IPS-15b (cell line): ENCODE measurements at regions not wholly inside any gene's neighbourhood (a gene's known extent, or its start where the extent isn't known, plus 50 kb on each side); places are given as distances from the start of the nearest gene placed in this dataset.

Experiments used
- H3K27me3 ChIP-seq: one replicate; pipeline ENCODE4 v1.6.1; 2013; ENCODE audit warnings: low read length; ENCODE audit not compliant: control insufficient read depth, insufficient read depth
- H3K36me3 ChIP-seq: one replicate; pipeline ENCODE4 v1.6.1; 2013; ENCODE audit warnings: low read length; ENCODE audit not compliant: control insufficient read depth, insufficient read depth
- H3K4me1 ChIP-seq: one replicate; pipeline ENCODE4 v1.6.1; 2013; ENCODE audit warnings: mild to moderate bottlenecking, low read length; ENCODE audit not compliant: control insufficient read depth, insufficient read depth
- H3K4me3 ChIP-seq: one replicate; pipeline ENCODE4 v1.5.1; 2013; ENCODE audit warnings: low read depth, low read length
- H3K9ac ChIP-seq: one replicate; pipeline ENCODE4 v1.6.1; 2013; ENCODE audit warnings: low read depth, mild to moderate bottlenecking, low read length
- H3K9me3 ChIP-seq: one replicate; pipeline ENCODE4 v1.6.1; 2013; ENCODE audit warnings: mild to moderate bottlenecking, low read length; ENCODE audit not compliant: control insufficient read depth, insufficient read depth

DNA sequence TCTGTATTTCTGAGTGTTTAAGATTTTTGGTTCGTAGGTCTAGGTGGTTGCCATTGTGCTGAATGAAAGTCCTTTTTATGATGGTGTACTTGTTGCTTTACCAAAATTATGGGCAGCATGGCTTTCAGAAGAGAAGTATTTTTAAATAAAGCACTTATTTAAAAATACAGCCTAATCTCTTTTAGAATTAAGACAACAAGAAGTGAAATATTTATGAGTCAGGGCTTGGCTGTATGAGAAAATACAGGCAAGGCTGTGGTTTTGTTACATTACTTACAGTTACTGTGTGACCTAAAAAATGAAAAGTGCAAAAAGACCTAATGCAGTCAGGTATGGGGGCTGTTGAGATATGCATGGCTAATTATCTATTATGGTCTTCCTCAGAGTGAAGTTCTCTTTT, 185.2 kb upstream of the PPP1R3A start:
- H3K4me3 ChIP-seq: no peak overlapping the region
- no peaks in the 10 kb centered on the region for H3K9me3 ChIP-seq
- H3K27me3 ChIP-seq: no peaks in the 10 kb centered on the region
- H3K9ac ChIP-seq: no peak overlapping the region
- H3K4me1 ChIP-seq: no peaks in the 10 kb centered on the region
- no peaks in the 10 kb centered on the region for H3K36me3 ChIP-seq

DNA sequence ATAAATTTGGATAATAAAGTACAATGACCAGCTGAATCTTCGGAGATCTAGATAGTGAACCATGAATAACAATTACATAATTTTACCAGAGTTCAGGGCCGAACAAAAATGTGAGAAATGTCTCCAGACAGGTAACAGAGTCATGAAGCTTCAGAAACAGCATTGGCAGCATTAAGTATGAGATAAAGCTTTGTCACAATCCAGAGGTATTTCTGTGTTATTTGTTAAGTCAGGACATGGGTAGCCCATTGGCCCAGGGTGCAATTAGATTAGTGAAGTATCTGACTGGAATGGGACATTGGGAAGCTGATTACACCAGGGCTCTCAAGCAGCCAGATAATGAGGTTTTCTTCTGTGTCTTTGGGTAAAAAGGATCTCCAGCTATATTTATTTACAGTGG, 184.2 kb upstream of the PPP1R3A start:
- Histone ChIP-seq H3K4me3 (no peak overlapping the region), H3K4me1 (no peaks in the 10 kb centered on the region), H3K9ac (no peak overlapping the region), H3K9me3 (no peaks in the 10 kb centered on the region), H3K36me3 (no peaks in the 10 kb centered on the region), H3K27me3 (no peaks in the 10 kb centered on the region)

DNA sequence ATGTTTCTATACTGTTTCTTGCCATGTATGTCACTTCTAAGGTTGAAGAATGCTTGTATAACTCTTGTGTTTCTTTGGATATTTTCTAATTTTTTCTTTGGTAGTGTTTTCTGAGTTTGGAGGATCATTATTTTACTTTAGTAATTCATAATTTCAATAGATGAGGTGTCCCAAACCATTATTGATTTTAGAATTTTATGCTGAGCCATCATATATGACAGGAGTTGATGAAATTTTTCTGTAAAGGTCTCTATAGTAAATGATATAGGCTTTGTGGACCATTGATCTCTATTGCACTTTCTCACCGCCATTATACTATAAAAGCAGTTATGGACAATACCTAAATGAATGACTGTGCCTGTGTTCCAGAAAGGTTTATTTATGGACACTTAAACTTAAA, 183.3 kb upstream of the PPP1R3A start:
- Histone ChIP-seq H3K4me1 (no peaks in the 10 kb centered on the region), H3K27me3 (no peaks in the 10 kb centered on the region), H3K36me3 (no peaks in the 10 kb centered on the region), H3K4me3 (no peak overlapping the region), H3K9me3 (no peaks in the 10 kb centered on the region), H3K9ac (no peak overlapping the region)

DNA sequence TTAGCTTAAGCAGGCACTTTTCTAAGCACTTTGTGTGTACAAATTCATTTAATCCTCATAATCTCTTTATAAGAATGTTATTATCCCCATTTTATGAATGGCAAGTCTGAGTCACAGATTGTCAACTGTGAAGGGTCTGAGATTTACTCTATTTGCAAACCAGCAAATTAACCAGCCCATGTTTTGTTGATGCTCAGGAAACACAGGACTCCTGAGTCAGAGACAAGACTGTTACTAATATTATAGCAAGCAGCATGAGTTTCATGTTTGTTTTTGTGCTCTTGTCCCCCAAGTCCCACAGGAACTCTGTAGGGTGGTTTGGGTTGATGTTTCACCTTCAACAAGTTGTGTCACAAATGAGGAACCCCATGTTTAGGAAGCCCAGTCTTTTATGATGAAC, 182.0 kb upstream of the PPP1R3A start:
- H3K36me3 ChIP-seq: no peaks in the 10 kb centered on the region
- no peaks in the 10 kb centered on the region for H3K4me1 ChIP-seq
- H3K9me3 ChIP-seq: no peaks in the 10 kb centered on the region
- H3K9ac ChIP-seq: no peak overlapping the region
- H3K4me3 ChIP-seq: no peak overlapping the region
- H3K27me3 ChIP-seq: no peaks in the 10 kb centered on the region

DNA sequence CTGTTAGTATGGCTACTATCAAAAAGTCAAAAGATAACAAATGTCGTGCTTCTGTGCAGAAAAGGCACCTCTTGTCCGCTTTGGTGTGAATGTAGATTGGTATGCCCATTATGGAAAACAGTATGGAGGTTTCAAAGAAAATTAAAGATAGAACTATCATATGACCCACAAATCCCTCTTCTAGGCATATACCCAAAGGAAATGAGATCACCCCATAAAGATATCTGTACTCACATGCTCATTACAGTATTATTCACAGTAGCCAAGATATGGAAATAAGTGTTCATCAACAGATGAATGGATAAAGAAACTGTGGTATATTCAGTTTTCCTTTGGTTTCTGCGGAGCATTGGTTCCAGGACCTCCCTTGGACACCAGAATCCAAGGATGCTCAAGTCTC, 180.5 kb upstream of the PPP1R3A start:
- Histone ChIP-seq H3K4me3 (no peak overlapping the region), H3K36me3 (no peaks in the 10 kb centered on the region), H3K9me3 (no peaks in the 10 kb centered on the region), H3K27me3 (no peaks in the 10 kb centered on the region), H3K4me1 (no peaks in the 10 kb centered on the region), H3K9ac (no peak overlapping the region)

DNA sequence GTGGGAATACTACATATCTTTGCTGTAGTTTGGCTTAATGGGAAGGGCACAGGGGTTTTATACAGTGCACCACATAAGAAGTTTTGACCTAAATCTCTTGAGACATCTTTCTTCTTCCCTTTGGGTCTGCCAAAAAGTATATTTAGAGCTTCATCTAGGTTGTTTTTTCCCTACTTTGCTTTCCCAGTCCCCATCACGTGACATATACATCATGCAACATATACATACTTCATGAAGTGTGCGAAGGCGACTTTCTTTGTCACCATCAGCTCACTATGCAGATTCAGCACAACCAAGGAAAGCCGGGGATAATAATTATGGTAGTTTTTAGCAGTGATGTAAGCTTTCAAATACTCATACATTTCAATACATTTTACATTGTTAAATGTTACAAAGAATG, 177.1 kb upstream of the PPP1R3A start:
- peaks cover 9% of the 10 kb centered on the region for H3K27me3 ChIP-seq
- H3K9me3 ChIP-seq: no peaks in the 10 kb centered on the region
- no peaks in the 10 kb centered on the region for H3K36me3 ChIP-seq
- no peak overlapping the region for H3K4me3 ChIP-seq
- H3K4me1 ChIP-seq: no peaks in the 10 kb centered on the region
- H3K9ac ChIP-seq: no peak overlapping the region

DNA sequence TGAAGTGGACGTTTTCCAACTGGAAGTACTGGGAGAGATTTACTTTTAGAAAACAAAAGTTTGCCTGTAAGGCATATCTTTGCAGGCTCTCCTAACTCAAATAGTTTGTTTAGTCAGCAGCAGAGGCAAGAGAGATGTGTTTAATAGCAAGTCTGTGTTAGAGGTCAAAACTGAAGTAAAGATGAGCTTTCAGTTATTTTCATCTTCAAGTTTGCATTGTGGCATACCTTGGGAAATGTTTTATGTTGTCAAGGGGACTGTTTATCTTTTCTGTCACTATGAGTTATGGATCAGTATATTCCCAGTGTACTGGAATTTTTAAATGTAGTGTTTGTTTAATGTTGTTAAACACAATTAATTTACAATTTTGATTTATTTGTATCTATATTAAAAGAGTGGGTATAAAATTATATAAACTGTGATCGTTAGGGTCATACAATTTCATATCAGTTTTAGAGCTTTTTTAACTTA, 169.7 kb upstream of the PPP1R3A start:
- Histone ChIP-seq H3K9me3 (no peaks in the 10 kb centered on the region), H3K27me3 (peaks cover 67% of the 10 kb centered on the region), H3K4me3 (peak overlapping the region; percentile 60), H3K36me3 (no peaks in the 10 kb centered on the region), H3K9ac (no peak overlapping the region), H3K4me1 (peaks cover 13% of the 10 kb centered on the region)

DNA sequence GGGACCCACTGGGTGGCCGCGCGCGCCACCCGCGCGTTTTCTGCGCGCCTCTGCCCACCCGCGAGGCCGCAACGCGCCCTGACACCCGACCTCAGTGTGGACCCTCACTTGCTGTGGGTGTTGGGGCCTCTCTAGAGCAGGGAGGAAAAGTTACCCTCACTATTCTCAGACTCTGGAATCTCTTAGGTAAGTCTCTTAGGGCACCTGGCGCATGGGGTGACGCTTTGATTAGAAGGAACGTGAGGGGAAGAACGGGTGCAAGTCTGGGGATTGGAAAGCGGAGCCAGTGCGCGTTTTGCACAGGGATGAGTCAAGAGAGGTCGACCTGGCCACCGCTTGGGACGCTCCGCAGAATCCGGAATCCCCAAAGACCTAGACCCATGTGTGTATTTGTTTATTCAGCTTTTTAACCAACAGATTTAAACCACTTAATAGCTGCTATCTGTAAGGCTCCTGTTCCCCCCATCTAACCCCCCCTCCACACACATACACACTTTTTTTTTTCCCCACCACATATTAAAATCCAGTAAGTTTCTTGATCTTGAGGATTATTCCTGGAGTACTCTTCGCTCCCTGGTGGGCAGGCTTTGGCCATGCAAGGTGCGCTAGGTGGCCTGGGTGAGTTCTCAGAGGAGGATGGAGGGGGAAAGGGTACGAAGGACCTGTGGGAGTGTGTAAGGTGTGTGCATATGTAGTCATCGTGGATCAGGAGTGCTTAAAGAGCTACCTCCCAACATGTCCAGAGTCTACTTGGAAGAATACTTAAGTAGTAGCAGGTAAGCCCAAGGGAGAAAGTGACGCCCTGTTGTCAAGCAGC, 169.1 kb upstream of the PPP1R3A start:
- H3K9me3 ChIP-seq: no peaks in the 10 kb centered on the region
- H3K36me3 ChIP-seq: no peaks in the 10 kb centered on the region
- H3K27me3 ChIP-seq: peaks cover 71% of the 10 kb centered on the region
- H3K4me3 ChIP-seq: peak overlapping the region; percentile 60
- no peak overlapping the region for H3K9ac ChIP-seq
- peaks cover 13% of the 10 kb centered on the region for H3K4me1 ChIP-seq

DNA sequence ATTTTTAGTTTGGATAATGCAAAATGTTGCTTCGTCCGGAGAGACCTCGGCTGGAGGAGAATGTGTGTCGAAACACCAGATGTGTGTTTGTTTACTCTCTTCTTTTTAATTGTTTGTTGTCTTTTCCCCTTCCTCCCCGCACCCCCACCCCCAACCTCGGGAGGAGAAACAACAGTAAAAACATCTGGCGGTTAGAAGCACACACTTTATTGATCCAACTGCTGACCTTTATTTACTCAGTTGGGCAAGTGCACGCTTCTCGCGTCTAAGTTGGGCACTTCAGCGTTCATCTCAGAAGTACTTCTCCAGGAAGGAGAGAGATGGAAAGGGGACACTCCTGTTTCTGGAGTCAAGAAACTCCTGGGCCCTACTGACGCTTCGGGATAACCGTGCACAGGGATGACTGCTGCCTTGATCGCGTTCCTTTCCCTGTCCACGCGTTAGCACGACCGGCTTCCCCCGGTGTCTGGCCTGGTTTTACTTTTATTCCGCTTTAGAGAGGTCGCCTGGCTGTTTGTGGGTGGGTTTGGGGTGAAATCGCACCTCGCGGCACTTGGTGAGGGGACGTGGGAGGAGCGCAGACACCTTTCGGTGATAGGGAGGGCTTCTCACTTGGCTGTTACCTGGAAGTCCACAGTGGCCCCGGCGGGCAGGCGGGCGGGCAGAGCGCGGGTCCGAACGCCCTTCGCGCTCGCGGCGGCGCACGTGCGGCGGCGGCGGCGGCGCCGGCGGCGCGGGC, 168.3 kb upstream of the PPP1R3A start:
- no peaks in the 10 kb centered on the region for H3K9me3 ChIP-seq
- H3K4me1 ChIP-seq: peaks cover 13% of the 10 kb centered on the region
- H3K36me3 ChIP-seq: no peaks in the 10 kb centered on the region
- H3K4me3 ChIP-seq: peak overlapping the region; percentile 81
- no peak overlapping the region for H3K9ac ChIP-seq
- H3K27me3 ChIP-seq: peaks cover 76% of the 10 kb centered on the region

DNA sequence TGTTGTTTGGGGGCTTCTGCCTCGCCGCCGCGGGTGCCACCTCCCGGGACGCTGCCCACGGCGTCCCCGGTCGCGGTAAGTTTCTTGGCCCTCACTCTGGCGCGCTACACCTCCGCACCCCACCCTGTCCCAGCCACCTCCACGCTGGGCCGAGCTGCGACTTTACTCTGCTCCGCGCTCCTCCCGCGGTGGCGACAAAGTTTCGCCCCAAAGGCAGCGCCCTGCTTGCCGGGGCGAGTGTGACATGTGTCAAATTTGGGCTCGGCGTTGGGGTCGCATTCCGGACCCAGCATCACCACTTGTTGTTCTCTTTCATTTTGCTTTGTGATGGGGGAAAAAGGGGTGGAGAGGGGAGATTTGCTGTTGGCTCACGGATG, 167.7 kb upstream of the PPP1R3A start:
- Histone ChIP-seq H3K27me3 (peaks cover 80% of the 10 kb centered on the region), H3K4me3 (peak overlapping the region; percentile 81)

DNA sequence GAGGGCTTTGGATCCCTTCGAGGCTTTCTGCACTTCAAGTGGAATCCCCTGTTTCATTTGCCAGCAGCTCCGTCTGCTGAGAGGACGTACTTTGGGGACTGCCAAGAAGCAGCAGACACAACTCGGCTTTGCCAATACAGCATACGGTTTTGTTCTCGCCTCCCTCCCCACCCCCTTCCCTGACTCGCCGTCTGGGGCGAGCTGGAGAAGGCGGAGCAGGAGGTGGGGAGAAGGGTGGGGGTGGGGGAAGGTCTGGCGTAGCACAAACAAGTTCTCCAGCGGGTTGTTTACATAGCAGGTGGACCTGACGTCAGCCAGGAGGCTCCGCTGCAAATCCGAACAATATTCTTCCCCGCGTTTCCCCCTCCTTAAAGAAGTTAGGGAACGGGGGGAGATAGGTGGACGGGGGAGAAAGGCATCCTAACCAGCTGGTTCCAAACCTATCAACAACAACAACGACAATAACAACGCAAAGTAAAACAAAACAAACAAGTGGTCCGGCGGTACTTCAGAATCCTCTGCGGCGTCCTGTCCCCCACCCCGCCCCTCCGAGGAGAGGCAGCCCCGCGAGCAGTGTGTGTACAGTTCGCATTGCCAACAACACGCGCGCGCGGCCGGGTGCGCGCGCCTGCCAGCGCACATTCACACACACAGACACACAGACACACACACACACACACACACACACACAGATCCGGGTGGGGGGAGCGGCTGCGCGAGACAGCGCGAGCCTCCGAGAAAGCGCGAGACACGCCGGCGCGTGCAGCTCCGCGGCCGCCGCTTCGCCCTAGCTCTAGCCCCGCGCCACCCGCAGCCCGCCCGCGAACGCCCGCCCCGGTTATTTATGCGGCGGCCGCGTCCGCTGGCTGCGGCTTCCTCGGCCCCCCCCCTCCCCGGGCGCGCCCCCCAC, 167.0 kb upstream of the PPP1R3A start:
- no peaks in the 10 kb centered on the region for H3K9me3 ChIP-seq
- no peaks in the 10 kb centered on the region for H3K36me3 ChIP-seq
- H3K4me3 ChIP-seq: peak overlapping the region; percentile 81
- H3K9ac ChIP-seq: peak overlapping the region; percentile 71
- H3K4me1 ChIP-seq: peaks cover 13% of the 10 kb centered on the region
- H3K27me3 ChIP-seq: peaks cover 76% of the 10 kb centered on the region

More for the DNA sequence above, 167.7 kb upstream of the PPP1R3A start:
- peaks cover 13% of the 10 kb centered on the region for H3K4me1 ChIP-seq
- H3K9me3 ChIP-seq: no peaks in the 10 kb centered on the region
- H3K36me3 ChIP-seq: no peaks in the 10 kb centered on the region
- H3K9ac ChIP-seq: no peak overlapping the region
